Dermis blood vessel endothelial cell (primary cell): ENCODE measurements at regions not wholly inside any gene's neighbourhood (a gene's known extent, or its start where the extent isn't known, plus 50 kb on each side); places are given as distances from the start of the nearest gene placed in this dataset.
"Not testable (repeated sequence)": the region's sequence is repeated elsewhere in the genome, so short reads cannot be mapped to it uniquely, and the experiment has no call there.

ENCODE experiments used
- DNase-seq: peaks from one replicate; pipeline ENCODE4 v3.0.0; 2010

DNA sequence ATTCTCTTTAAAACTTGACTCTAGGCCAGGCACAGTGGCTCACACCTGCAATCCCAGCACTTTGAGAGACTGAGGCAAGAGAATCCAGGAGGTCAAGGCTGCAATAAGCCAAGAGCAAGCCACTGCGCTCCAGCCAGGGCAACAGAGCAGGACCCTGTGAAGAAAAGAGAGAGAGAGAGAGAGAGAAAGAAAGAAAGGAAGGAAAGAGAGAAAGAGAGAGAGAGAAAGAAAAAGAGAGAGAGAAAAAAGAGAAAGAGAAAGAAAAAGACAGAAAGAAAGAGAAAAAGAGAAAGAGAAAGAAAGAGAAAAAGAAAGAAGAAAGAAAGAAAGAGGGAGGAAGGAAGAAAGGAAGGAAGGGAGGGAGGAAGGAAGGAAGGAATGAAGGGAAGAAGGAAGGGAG is 76.7 kb downstream of the RIN2 start:
- DNase-seq, result no peak

GRCh38 chr20:19835533-19836222 is 77.6 kb downstream of the RIN2 start:
- no peak for DNase-seq

DNA sequence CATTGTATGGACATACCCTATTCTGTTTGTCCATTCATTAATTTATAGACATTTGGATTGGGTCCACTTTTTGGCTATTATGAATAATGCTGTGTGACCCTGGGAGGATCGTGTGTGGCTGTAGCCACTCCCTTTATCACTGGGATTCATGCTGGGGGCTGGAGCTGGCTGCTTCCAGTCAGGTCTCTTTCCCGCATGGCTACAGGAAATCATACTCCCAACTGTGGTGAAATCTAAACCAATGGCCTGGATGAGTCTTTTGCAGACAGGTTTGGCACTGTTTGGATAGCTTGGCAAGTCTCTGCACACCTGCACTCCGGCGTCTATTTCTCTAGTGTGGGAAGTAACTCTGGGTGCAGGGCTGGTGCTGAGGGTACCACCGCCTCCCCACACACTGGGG is 80.4 kb downstream of the RIN2 start:
- no peak for DNase-seq

GRCh38 chr20:19839053-19839452 is 81.0 kb downstream of the RIN2 start:
- no peak for DNase-seq

DNA sequence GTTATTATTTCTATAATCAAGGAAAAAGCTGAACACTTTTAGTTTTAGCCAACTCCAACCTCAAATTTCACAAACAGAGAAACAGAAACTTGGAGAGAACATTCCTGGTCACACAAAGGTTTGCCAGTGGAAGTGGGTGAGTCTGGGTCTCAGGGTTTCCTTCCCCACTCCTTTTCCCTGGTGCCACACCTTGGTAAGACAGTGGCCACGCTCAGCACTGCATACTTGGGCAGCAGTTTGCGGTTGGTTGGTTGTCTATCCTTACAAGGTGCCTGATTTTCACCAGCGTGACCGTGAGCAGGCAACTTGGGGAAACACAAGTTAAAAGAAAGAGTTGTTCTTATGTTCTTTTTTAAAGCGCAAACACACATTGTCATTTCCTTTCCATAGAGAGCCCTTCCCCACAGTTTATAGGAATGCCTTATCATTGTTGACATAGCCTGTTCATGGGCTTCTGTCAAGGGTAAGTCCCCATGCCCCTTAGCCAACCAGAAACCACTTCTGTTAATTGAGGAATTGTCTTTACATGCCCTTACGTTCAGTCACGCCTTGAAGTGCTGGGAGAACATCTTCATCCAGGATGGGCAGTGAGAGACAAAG is 82.2 kb downstream of the RIN2 start:
- peak; percentile 39 for DNase-seq

- DNase-seq, result no peak
Measured at GRCh38 chr20:19841740-19842139, 83.7 kb downstream of the RIN2 start.

DNA sequence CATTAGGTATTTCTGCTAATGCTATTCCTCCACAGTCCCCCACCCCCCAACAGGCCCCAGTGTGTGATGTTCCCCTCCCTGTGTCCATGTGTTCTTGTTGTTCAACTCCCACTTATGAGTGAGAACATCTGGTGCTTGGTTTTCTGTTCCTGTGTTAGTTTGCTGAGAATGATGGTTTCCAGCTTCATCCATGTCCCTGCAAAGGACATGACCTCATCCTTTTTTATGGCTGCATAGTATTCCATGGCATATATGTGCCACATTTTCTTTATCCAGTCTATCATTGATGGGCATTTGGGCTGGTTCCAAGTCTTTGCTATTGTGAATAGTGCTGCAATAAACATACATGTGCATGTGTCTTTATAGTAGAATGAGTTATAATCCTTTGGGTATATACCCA is 86.8 kb downstream of the RIN2 start:
- not testable (repeated sequence) for DNase-seq

- no peak for DNase-seq
Measured at GRCh38 chr20:19847383-19847782, 89.3 kb downstream of the RIN2 start.

DNA sequence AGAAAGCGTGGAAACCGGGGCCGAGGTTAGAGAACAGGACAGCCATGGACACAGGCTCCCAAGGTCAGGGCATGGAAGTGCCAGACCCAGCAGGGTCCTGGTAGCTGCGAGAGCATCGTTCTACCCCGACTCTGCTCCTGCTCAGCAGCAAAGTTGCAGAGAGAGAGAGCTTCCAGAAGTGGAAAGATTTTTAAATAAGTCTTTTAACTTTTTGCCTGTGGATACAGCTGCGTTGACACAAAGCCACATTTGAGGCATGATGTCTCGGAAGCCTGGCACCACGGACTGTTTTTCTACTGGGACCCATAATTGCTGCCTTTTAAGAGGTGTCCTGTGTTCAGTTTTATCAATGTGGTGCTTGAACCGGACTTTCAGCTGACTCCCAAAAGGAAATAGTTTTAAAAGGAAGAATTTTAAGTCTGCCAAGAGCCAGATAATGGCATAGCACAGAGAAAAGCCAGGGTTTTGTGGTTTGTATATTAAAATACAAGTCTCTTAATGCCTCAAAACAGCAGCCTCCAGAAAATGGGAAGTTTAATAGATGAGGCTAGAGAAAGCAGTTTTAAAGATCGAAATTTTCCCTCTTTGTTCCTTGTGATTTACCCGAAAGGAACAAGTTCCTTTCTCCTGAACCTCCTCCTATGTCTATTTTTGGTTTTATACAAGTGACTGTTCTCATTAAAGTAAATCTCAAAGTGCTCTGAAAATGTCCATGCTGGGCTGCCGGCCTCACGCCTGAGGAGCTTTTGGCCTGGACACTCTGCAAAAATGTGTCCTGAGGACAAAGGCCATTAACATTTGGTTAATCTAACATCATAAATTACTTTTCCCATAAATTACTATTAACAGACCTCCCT is 91.5 kb downstream of the RIN2 start:
- peak; percentile 36 for DNase-seq

- DNase-seq, result no peak
Measured at GRCh38 chr20:19850198-19850533, 92.1 kb downstream of the RIN2 start.

GRCh38 chr20:19851861-19852260 is 93.8 kb downstream of the RIN2 start:
- no peak for DNase-seq

DNA sequence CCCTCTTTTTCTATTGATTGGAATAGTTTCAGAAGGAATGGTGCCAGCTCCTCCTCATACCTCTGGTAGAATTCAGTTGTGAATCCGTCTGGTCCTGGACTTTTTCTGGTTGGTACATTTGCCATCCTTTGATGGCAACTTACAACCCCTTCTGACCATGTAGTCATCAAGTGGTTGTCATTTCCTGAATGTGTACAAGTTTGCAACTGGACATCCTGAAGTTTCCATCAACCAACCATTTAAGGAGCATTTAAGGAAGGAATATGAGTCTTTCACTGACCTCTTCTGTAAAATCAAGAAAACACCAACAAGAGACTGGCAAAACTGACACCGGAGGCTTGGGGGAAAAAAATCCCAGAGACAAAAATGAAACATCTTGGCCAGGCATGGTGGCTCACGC is 97.4 kb downstream of the RIN2 start:
- DNase-seq, result peak; percentile 59

GRCh38 chr20:19858466-19859371 is 100.7 kb downstream of the RIN2 start:
- no peak for DNase-seq

GRCh38 chr20:19859444-19859843 is 101.4 kb downstream of the RIN2 start:
- DNase-seq, result no peak

- DNase-seq, result no peak
Measured at GRCh38 chr20:19860737-19861136, 102.7 kb downstream of the RIN2 start.

DNA sequence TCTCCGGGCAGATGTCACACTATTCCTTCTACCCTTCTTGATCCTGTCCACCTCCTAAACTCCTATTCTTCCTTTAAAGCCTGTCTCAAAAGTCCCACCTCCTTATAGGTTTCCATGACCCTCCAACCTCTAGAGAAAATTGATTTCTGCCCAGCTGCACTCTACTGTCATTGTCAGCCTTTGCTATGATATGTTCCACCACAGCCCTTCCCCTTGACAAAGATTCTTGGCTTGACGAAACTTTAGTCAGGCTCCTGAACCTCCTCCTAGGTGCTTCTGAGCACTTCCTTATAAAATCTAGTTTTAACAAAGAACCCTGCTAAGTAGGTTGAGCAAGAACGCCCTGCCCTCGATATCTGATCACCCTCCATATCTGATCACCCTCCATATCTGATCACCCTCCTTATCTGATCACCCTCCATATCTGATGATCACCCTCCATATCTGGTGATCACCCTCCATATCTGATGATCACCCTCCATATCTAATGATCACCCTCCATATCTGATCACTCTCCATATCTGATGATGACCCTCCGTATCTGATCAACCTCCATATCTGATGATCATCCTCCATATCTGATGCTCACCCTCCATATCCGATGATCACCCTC is 103.2 kb downstream of the RIN2 start:
- DNase-seq, result no peak

GRCh38 chr20:19864130-19864529 is 106.1 kb downstream of the RIN2 start:
- no peak for DNase-seq

DNA sequence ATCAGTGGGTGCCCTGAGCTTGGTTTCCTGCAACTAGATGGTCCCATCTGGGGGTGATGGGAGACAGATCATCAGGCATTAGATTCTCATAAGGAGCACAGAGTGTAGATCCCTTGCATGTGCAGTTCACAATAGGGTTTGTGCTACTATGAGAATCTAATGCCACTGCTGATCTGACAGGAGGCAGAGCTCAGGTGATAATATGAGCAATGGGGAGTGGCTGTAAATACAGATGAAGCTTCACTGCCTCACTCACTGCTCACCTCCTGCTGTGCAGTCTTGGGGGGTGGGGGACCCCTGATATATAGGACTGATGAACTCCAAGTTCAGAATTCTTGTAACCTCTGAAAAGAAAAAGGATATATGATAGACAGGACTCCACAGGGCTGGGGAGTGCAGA is 108.0 kb downstream of the RIN2 start:
- DNase-seq, result no peak

GRCh38 chr20:19867074-19867473 is 109.0 kb downstream of the RIN2 start:
- DNase-seq, result no peak

DNA sequence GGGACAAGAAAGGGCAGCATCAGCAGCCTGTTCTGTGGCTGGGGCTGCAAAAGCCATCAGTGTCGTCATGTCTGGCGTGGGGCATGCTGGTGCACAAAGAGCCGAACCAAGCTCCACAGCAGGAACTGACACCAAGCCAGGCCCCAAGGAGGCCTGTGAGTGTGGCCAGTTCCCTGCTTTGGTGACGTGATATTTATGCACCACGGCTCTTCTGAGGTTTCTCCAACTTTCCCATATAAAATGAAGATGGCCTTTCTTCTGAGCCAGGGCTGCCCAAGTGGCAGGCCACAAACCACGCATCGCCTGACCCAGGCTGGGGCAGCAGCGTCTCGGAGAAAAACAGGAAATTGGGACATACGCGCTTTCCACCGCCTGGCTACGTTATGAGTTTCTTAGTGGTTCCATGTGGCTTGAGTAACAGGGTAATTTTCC is 109.9 kb downstream of the RIN2 start:
- DNase-seq, result no peak

DNA sequence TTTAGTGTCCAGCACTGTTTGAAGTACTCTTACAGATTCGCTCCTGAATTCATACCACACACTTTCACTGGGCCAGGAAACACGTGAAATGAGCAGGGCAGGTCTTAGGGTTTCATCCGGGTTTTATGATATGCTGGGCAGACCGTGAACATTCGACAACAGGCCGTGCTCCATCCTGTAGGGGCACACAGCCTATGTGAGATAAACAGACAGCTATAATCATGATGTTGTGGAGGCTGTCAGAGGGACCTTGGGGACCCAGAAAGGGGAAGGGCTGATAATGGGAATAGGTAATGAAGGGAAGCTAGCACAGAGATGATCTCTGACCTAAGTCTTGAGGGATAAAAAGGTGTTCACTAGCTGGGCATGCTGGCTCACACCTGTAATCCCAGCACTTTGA is 110.4 kb downstream of the RIN2 start:
- DNase-seq, result peak; percentile 11

DNA sequence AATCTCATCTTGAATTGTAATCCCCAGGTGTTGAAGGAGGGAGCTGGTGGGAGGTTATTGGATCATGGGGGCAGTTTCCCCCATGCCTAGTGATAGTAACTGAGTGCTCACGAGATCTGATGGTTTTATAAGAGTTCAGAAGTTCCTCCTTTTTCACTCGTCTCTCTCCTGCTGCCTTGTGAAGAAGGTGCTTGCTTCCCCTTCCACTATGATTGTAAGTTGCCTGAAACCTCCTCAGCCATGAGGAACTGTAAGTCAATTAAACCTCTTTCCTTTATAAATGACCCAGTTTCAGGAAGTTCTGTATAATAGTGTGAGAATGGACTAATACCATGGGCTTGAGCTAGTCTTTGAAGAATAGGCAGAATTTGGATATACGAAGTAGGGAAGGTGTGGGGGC is 113.9 kb downstream of the RIN2 start:
- no peak for DNase-seq
